HG03139 (cell line): ENCODE measurements at regions not wholly inside any gene's neighbourhood (a gene's known extent, or its start where the extent isn't known, plus 50 kb on each side); places are given as distances from the start of the nearest gene placed in this dataset.

Experiments
- ATAC-seq: cut with Tn5 transposase; IDR thresholded peaks from one replicate; pipeline ENCODE4 v1.9.1; 2021; ENCODE audit not compliant: unreplicated experiment

DNA sequence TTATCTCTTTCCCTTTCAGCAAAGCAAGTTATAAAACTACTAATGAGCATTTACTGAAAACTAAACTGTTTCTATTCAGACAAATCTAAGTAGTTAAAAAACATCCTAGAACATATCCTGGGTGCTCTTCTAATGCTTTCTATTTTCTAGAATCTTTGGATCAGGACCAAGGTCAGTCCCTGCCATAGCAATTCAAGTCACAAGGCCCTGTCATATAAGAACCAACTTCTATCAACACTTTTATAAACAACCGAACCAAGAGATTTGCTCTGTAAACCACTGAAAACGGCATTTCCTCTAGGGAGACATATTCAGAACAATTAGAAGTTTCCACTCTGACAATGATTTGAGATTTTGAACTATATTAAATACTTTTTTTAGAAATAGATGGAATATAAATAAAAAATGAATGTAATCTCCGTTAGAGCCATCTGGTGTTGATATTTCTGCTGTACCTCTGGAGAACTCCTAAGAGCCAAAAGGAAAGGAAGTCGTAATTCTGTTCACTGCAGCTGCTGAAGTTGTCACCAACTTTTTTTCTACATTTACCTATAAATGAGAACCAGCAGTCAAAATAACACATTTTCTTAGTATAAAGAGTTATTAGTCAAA is 51.4 kb upstream of the LGSN start:
- ATAC-seq = no peak

GRCh38 chr6:63372951-63373533 is 53.3 kb upstream of the LGSN start:
- no peak for ATAC-seq

DNA sequence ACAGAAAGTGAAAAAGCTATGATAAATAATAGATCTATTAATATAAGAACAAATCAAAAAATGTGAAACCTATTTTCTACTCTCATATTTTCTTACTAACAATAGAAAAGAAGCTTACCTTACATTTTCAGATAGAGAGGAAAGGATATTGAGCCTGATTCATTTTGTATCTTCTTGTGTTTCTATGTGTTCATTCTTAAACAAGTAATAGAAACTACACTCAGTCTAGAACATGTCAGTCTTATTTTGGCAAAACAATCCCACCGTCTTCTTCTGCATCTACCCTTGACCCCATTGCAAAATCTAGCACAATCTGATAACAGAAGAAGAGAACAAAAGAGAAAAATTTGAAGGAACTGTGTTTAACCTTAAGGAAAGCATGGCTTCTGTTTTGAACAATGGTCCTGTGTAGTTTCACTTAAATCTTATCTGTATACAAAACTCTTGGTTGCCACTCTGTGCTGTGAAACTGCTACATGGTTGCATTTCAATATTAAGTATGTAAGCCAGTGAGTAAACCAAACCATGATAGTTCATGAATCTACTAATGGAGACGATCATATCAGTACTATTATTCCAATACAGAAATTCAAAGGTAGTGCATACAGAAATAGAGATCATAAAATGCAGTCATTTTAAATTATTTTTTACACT is 69.5 kb upstream of the LGSN start:
- ATAC-seq = no peak

GRCh38 chr6:63391203-63391970 is 71.6 kb upstream of the LGSN start:
- no peak for ATAC-seq

DNA sequence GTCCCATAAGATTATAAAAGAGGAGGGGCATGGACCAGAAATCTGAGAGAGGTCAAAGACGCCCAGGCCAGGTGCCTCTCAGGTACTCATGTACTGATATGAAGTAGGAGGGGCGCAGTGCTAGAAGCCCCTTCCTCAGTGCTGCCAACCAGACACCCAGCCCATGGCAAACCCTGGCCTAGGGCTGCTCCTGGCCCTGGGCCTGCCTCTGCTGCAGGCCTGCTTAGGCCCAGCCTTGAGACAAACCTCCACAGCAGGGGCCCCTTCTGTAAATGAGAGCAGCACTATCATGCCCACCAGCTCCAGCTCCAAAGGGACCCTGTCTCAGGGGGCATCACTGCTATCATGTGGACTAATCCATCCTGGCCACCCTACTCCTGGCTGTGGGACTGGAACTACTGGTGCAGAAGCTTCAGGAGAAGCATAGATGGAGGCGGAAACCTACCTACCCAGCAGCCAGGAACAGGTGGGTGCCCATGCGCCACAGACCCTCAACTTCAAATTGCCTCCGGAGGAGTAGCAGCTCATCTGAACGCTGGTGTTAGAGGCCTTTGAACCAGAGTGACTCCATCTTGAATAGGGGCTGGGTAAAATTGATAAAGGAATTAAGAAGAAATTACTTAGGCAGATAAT is 72.4 kb upstream of the LGSN start:
- ATAC-seq = no peak

DNA sequence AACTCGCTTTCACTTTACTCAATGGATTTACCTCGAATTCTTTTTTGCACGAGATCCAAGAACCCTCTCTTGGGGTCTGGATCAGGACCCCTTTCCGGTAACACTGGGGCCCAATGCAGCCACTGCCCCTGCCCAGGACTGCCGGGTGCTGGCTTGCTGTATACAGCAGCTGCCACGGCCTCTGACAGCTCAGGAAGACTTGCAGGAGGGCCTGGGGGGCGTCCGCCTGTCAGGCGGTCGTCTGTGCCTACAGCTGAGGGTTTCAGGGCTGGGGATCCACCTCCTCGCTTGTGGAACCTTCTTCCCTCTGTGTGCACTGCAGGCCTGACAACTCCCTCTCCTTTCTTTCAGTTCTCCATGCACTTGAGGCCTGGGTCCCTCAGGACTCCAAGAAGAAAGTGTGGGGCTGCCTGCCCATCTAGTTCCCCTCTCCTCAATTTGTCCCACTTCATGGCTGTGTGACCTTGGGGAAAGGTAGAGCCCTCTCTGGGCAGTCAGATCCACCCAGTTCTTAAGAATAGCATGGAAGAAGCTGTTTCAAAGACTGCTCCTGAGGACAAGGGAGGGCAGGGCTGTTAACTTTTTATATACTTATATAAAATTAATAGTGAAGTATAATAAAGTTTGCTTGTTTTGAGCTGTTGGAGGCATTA is 75.0 kb upstream of the LGSN start:
- ATAC-seq = no peak

GRCh38 chr6:63395381-63395780 is 75.6 kb upstream of the LGSN start:
- ATAC-seq = no peak

- no peak for ATAC-seq
These were observed 83.9 kb upstream of the LGSN start for GRCh38 chr6:63403725-63404124.

GRCh38 chr6:63410435-63411426 is 90.9 kb upstream of the LGSN start:
- ATAC-seq = no peak

DNA sequence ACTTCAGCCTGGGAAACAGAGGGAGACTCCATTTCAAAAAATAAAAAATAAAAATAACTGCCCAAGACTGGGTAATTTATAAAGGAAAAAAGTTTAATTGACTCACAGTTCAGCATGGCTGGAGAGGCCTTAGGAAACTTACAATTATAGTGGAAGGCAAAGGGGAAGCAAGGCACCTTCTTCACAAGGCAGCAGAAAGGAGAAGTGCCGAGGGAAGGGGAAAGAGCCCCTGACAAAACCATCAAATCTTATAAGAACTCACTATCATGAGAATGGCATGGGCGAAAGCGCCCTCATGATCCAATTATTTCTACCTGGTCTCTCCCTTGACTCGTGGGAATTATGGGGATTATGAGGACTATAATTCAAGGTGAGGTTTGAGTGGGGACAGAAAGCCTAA is 95.5 kb upstream of the LGSN start:
- ATAC-seq = no peak

DNA sequence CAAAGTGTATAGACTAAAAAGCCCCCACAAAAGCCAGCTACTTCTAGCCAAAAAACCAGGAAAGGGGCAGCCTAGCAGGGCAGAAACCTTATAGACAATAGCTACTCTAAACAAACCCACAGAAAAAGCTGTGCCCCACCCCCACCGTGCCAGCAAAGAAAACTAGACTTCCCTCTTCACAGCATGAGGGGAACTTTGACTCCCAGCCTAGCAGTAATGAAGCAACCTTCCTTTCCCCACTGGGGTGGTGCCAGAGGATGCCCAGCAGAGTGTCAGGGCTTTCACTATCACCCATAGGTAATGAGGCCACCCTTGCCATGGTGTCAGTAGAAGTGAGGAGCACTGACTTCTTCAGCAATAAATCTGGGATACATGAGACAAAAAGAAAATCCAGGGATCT is 99.0 kb upstream of the LGSN start:
- ATAC-seq = no peak

- no peak for ATAC-seq
These were observed 104.9 kb upstream of the LGSN start for GRCh38 chr6:63424636-63425035.

DNA sequence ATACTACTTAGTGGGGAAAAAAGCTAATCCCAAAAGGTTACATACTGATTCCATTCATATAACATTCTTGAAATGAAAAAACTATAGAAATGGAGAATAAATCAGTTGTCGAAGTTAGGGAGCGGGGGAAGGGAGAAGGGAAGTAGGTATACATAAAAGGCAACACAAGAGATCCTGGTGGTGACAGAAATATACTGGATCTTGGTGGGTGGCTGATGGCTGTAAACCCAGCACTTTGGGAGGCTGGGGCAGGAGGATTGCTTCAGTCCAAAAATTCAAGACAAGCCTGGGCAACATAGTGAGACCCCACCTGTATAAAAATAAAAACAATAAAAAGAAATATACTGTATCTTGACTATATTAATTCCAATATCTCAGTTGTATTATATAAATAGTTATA is 105.7 kb upstream of the LGSN start:
- no peak for ATAC-seq

DNA sequence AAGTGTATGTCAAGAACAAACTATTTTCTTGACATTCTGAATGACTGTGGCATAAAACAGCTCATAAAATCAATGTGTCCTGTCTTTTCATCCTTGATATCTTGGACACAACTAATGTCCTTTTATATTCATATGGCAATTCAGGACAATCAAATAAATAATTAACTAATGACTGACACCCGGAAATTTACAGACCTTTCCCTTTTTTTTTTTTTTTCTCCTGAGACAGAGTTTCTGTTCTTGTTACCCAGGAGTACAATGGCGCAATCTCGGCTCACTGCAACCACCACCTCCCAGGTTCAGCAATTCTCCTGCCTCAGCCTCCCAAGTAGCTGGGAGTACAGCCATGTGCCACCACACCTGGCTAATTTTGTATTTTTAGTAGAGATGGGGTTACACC is 107.1 kb upstream of the LGSN start:
- ATAC-seq = no peak

DNA sequence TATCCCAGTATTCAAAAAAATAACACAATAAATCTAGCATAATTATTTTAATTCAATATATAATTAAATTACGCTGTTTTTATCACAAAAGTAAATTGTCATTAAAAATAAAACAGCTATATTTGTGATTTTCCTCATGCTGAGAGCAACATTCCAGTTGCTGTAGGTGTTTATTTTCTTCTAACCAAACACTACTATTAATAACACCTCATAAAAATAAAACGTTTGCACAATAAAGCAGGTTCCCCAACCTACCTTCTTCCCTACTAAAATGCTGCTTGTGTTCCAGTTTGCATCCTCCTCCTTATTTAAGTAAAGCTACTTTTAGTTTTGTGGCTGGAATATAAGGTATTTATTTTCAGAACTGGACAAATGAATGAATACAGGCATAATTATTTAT is 108.2 kb upstream of the LGSN start:
- no peak for ATAC-seq

DNA sequence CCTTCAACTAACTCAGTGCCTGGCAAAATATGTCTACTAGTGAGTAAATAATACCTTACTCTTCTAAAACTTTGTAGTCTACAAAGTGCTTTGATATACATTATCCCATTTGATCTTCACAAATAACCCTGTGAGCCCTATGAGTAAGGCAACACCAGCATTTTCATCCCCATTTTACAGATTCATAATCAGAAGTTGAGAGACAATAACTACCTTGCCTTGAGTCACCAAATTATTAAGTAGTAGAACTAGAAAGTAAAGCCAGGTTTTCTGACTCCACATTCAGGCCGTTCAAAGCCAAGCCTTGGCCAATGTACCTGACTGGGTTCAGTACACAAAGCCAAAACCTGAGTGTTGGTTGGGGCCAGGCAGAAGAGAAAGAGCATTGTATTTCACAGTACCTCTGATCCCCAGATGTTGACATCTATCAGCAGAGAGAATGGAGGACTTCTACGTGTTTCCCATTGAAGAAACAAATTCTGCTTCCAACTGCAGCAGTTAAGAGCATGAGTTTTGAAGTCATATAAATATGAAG is 111.3 kb upstream of the LGSN start:
- no peak for ATAC-seq

- no peak for ATAC-seq
These were observed 115.2 kb upstream of the LGSN start for GRCh38 chr6:63434943-63435342.

DNA sequence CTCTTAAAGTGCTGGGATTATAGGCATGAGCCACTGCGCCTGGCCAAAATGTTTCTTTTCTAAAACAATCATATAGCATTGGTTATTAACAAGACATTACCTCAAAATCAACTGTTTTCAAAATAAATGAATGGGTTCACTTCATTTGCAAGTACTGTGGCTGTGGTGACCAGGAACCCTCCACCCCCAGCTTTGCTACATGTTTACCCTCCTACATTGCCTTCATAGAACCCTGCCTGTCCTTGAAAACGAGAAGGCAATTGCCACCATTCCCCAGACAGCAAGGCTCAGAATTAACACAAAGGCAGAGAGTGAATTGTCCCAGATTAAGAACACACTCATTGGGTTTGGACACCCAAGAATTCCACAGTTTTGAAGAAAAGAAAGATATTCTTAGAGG is 116.6 kb upstream of the LGSN start:
- ATAC-seq = no peak

DNA sequence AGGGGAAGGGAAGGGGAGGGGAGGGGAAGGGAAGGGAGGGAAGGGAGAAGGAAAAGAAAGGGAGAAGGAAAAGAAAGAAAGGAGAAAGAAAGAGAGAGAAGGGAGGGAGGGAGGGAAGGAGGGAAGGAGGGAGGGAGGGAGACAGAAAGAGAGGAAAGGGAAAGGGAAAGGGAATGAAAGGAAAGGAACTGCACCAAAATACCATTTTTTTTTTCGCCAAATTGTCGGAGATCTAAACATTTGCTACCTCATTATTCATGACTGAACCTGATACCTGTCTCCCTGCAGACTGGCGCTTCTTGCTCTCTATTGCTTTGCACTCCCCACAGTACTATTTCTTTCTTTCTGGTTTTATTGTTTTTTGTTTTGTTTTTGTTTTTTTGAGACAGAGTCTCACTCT is 117.3 kb upstream of the LGSN start:
- ATAC-seq = no peak

GRCh38 chr6:63440057-63440456 is 120.3 kb upstream of the LGSN start:
- ATAC-seq = no peak
